Fibroblast of lung (primary cell): ENCODE measurements at regions not wholly inside any gene's neighbourhood (a gene's known extent, or its start where the extent isn't known, plus 50 kb on each side); places are given as distances from the start of the nearest gene placed in this dataset.

Experiments used
- DNase-seq, 2 donors: peaks; one replicate each; pipeline versions ENCODE4 v3.0.0 to v3.0.0-alpha.2; 2010; ENCODE audit warnings: low read depth in 2 of 2
- H2AFZ ChIP-seq: 2 replicates; pipeline ENCODE4 v1.5.1; 2012; ENCODE audit warnings: low read length, control low read depth, inconsistent platforms
- H3K27ac ChIP-seq: 2 replicates; pipeline ENCODE4 v1.5.1; 2011; ENCODE audit warnings: low read length, control low read depth; ENCODE audit not compliant: insufficient read depth
- H3K27me3 ChIP-seq: 2 replicates; pipeline ENCODE4 v1.5.1; 2011; ENCODE audit warnings: mild to moderate bottlenecking, low read length; ENCODE audit not compliant: control insufficient read depth, insufficient read depth
- H3K36me3 ChIP-seq: 2 replicates; pipeline ENCODE4 v1.5.1; 2011; ENCODE audit warnings: low read length; ENCODE audit not compliant: control insufficient read depth, insufficient read depth
- H3K4me1 ChIP-seq: 2 replicates; pipeline ENCODE4 v1.5.1; 2011; ENCODE audit warnings: low read length; ENCODE audit not compliant: control insufficient read depth, insufficient read depth; ENCODE audit errors: extremely low read depth
- H3K4me2 ChIP-seq: 2 replicates; pipeline ENCODE4 v1.5.1; 2011; ENCODE audit warnings: low read length, control low read depth; ENCODE audit not compliant: insufficient read depth; ENCODE audit errors: extremely low read depth
- H3K4me3 ChIP-seq, 4 experiments: fragments of 200-600 bp in 1 of 4; sonication (generic) in 1 of 4; replicated peaks in 1 of 4; 2 replicates each; pipeline ENCODE4 v1.5.1; 2011 to 2016; ENCODE audit warnings: low read length in 4 of 4, low read depth in 3 of 4, mild to moderate bottlenecking in 3 of 4, control low read depth in 2 of 4, inconsistent platforms in 1 of 4, mixed read lengths in 1 of 4; ENCODE audit not compliant: insufficient read depth in 1 of 4; ENCODE audit errors: control extremely low read depth in 1 of 4
- H3K79me2 ChIP-seq: 2 replicates; pipeline ENCODE4 v1.5.1; 2012; ENCODE audit warnings: mild to moderate bottlenecking, low read length, inconsistent platforms; ENCODE audit not compliant: control insufficient read depth, insufficient read depth
- H3K9ac ChIP-seq: 2 replicates; pipeline ENCODE4 v1.5.1; 2011; ENCODE audit warnings: mild to moderate bottlenecking, low read length, control low read depth; ENCODE audit not compliant: insufficient read depth
- H3K9me3 ChIP-seq: 2 replicates; pipeline ENCODE4 v1.5.1; 2012; ENCODE audit warnings: low read depth, low read length; ENCODE audit not compliant: control insufficient read depth, insufficient read depth
- H4K20me1 ChIP-seq: 2 replicates; pipeline ENCODE4 v1.5.1; 2011; ENCODE audit warnings: low read length; ENCODE audit not compliant: control insufficient read depth, insufficient read depth; ENCODE audit errors: extremely low read depth
- CTCF ChIP-seq, 2 donors: IDR thresholded peaks in 1 of 2; conservative IDR thresholded peaks in 1 of 2; 1 replicate in 1 of 2; 2 replicates in 1 of 2; pipeline ENCODE4 v1.5.1; 2011 to 2012; ENCODE audit warnings: low read length in 2 of 2, control low read depth in 1 of 2, inconsistent platforms in 1 of 2, low read depth in 1 of 2, mild to moderate bottlenecking in 1 of 2
- EZH2 ChIP-seq: IDR thresholded peaks from 2 replicates; pipeline ENCODE4 v1.5.1; 2012; ENCODE audit warnings: low read length, control low read depth, mild to moderate bottlenecking; ENCODE audit errors: missing control alignments

DNA sequence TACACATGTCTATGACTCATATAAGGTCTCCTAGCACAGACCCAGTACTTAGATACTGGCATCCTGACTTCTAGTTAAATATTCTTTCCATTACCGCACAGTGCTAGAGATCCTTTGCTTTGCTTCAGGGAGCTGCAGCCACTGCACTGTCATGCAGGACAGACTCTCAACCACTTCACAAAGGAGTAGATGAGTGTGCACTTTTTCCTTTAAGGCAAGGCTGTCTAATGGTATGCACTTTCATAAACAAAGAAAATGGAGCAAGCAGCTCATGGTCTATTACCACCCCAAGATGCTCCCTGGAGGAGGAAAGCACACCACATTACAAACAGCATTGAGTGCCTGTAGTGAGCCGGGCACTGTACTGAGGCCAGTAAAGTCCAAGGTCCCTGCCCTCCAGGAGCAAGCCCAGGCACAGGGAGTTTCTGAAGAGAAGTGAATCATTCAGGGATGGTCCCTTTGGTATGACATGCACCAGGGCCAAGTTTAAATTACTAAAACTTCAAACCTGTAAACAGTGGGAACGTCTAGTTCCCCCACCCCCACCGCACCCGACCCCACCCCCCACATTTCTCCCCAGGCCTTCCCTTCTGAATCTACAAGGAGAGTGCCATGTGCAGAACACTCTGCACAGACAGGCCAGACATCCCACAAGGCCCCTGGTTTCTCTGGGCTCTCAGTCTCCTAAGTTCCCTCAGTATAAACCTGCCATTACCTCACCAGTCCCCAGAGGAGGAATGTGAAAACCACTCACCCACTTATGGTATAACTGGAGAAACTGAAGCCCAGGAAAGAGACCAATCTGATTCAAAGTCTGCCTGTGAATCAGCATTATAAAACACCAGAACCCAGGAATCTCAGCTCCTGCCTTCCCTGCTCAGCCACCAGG, 107.8 kb upstream of the BCL6 start:
- H3K4me3 ChIP-seq, result no peak overlapping the region
- no peak overlapping the region for H3K4me2 ChIP-seq
- H3K27me3 ChIP-seq, result no peaks in the 10 kb centered on the region
- no peaks in the 10 kb centered on the region for H3K9me3 ChIP-seq
- no peak overlapping the region for H2AFZ ChIP-seq
- DNase-seq, result peak in 1 of 2 donors; percentile 26
- no peak overlapping the region for H3K27ac ChIP-seq
- no peaks in the 10 kb centered on the region for H3K4me1 ChIP-seq
- no peaks in the 10 kb centered on the region for H4K20me1 ChIP-seq
- H3K36me3 ChIP-seq, result no peaks in the 10 kb centered on the region
- no peak overlapping the region for H3K9ac ChIP-seq
- TF ChIP-seq EZH2, result no peak
- TF ChIP-seq CTCF (conservative IDR thresholded peaks at IDR 0.05 in 1 of 2, IDR thresholded peaks at IDR 0.05 in 1 of 2; ENCODE audit: low read depth in 1 of 2, low read length in 2 of 2), result no peak
- no peaks in the 10 kb centered on the region for H3K79me2 ChIP-seq

- DNase-seq, result no peak
- TF ChIP-seq EZH2 (no peak), CTCF (conservative IDR thresholded peaks at IDR 0.05 in 1 of 2, IDR thresholded peaks at IDR 0.05 in 1 of 2; ENCODE audit: low read depth in 1 of 2, low read length in 2 of 2) (no peak)
Measured at GRCh38 chr3:187855131-187855530, 109.9 kb upstream of the BCL6 start.

DNA sequence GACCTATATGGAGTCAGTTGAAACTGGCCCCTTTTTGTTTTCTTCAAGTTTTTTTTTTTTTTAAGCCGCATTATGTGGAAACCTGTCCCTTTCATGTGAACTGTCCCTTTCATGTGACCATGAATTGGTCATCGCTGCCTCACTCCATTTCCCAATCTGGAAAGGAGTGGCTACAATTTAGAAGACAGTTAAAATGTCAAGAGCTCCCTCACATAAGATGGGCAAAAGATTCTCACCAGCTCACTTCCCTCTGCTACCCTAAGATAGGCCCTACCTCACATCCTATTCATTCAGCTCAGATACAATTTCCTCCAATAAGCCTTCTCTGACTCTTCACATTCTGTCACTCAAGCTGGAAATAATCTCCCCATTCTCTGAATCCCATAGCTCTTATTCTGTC, 111.3 kb upstream of the BCL6 start:
- H2AFZ ChIP-seq, result no peak overlapping the region

More at GRCh38 chr3:187855131-187855530, 109.9 kb upstream of the BCL6 start:
- Histone ChIP-seq H3K4me3 (no peak overlapping the region), H2AFZ (no peak overlapping the region), H3K36me3 (no peaks in the 10 kb centered on the region), H3K4me2 (no peak overlapping the region), H3K9ac (no peak overlapping the region), H3K9me3 (no peaks in the 10 kb centered on the region), H3K27ac (no peak overlapping the region), H4K20me1 (no peaks in the 10 kb centered on the region), H3K79me2 (no peaks in the 10 kb centered on the region), H3K4me1 (no peaks in the 10 kb centered on the region), H3K27me3 (no peaks in the 10 kb centered on the region)

More for the DNA sequence above, 111.3 kb upstream of the BCL6 start:
- Histone ChIP-seq H3K4me3 (no peak overlapping the region), H3K27me3 (no peaks in the 10 kb centered on the region), H3K4me1 (no peaks in the 10 kb centered on the region), H3K9me3 (no peaks in the 10 kb centered on the region), H3K36me3 (no peaks in the 10 kb centered on the region), H3K4me2 (no peak overlapping the region), H3K79me2 (no peaks in the 10 kb centered on the region), H3K27ac (no peak overlapping the region), H3K9ac (no peak overlapping the region), H4K20me1 (no peaks in the 10 kb centered on the region)
- no peak for DNase-seq
- TF ChIP-seq EZH2, result no peak
- no peak for TF ChIP-seq CTCF (conservative IDR thresholded peaks at IDR 0.05 in 1 of 2, IDR thresholded peaks at IDR 0.05 in 1 of 2; ENCODE audit: low read depth in 1 of 2, low read length in 2 of 2)
